Activated T-cell treated with anti-CD3 and anti-CD28 coated beads, Interleukin-2, amount 50 U/mL, for 48 hours (primary cell): ENCODE measurements at regions not wholly inside any gene's neighbourhood (a gene's known extent, or its start where the extent isn't known, plus 50 kb on each side); places are given as distances from the start of the nearest gene placed in this dataset.

Source experiments
- DNase-seq, 2 experiments: peaks; one replicate each; pipeline ENCODE4 v3.0.0-alpha.2; 2020

- no peak for DNase-seq
Measured at GRCh38 chr3:144079634-144080033, 108.0 kb downstream of the DIPK2A start.

GRCh38 chr3:144084929-144085328 is 113.3 kb downstream of the DIPK2A start:
- no peak for DNase-seq

- DNase-seq = no peak
Measured at GRCh38 chr3:144085964-144086363, 114.3 kb downstream of the DIPK2A start.

GRCh38 chr3:144096016-144096415 is 124.4 kb downstream of the DIPK2A start:
- DNase-seq = no peak

GRCh38 chr3:144097163-144097562 is 125.5 kb downstream of the DIPK2A start:
- no peak for DNase-seq

GRCh38 chr3:144098691-144099090 is 127.1 kb downstream of the DIPK2A start:
- DNase-seq = no peak

GRCh38 chr3:144102421-144102820 is 130.8 kb downstream of the DIPK2A start:
- DNase-seq = no peak

GRCh38 chr3:144104186-144104585 is 132.6 kb downstream of the DIPK2A start:
- DNase-seq = no peak

GRCh38 chr3:144104679-144105078 is 133.1 kb downstream of the DIPK2A start:
- DNase-seq = no peak

- no peak for DNase-seq
Measured at GRCh38 chr3:144105542-144105941, 133.9 kb downstream of the DIPK2A start.

GRCh38 chr3:144106970-144107369 is 135.3 kb downstream of the DIPK2A start:
- no peak for DNase-seq

- DNase-seq = no peak
Measured at GRCh38 chr3:144107923-144108322, 136.3 kb downstream of the DIPK2A start.

GRCh38 chr3:144109944-144110343 is 138.3 kb downstream of the DIPK2A start:
- no peak for DNase-seq

GRCh38 chr3:144112036-144112435 is 140.4 kb downstream of the DIPK2A start:
- no peak for DNase-seq

GRCh38 chr3:144112437-144112836 is 140.8 kb downstream of the DIPK2A start:
- no peak for DNase-seq

GRCh38 chr3:144114767-144115166 is 143.1 kb downstream of the DIPK2A start:
- DNase-seq = no peak

GRCh38 chr3:144119633-144120032 is 148.0 kb downstream of the DIPK2A start:
- no peak for DNase-seq

GRCh38 chr3:144121661-144122060 is 150.0 kb downstream of the DIPK2A start:
- DNase-seq = no peak

GRCh38 chr3:144127014-144127413 is 155.4 kb downstream of the DIPK2A start:
- DNase-seq = no peak

GRCh38 chr3:144127700-144128099 is 156.1 kb downstream of the DIPK2A start:
- DNase-seq = no peak

- DNase-seq = no peak
Measured at GRCh38 chr3:144128108-144128892, 156.7 kb downstream of the DIPK2A start.

GRCh38 chr3:144129536-144130214 is 158.1 kb downstream of the DIPK2A start:
- DNase-seq = peak in 1 of 2 experiments; percentile 18

GRCh38 chr3:144141074-144141473 is 169.5 kb downstream of the DIPK2A start:
- no peak for DNase-seq

GRCh38 chr3:144141496-144141895 is 169.9 kb downstream of the DIPK2A start:
- DNase-seq = no peak
